ENCODE measurements at regions not wholly inside any gene's neighbourhood (a gene's known extent, or its start where the extent isn't known, plus 50 kb on each side); places are given as distances from the start of the nearest gene placed in this dataset.

- Histone ChIP-seq H3K27me3 (no peaks in the 10 kb centered on the region), H3K9me3 (no peaks in the 10 kb centered on the region), H3K36me3 (no peaks in the 10 kb centered on the region), H3K4me1 (no peaks in the 10 kb centered on the region), H3K27ac (no peak overlapping the region), H3K4me3 (no peak overlapping the region)
- no peak for DNase-seq (ENCODE audit: low spot score in 2 of 2)
- intact Hi-C loops (cut with DNase I): no loop called here
- TF ChIP-seq CTCF (IDR thresholded peaks at IDR 0.05): no peak
Observed at GRCh38 chr1:181990728-181991127, 70.8 kb downstream of the ZNF648 start.

- Histone ChIP-seq H3K4me1 (no peaks in the 10 kb centered on the region), H3K9me3 (no peaks in the 10 kb centered on the region), H3K27me3 (no peaks in the 10 kb centered on the region), H3K27ac (no peak overlapping the region), H3K4me3 (no peak overlapping the region), H3K36me3 (no peaks in the 10 kb centered on the region)
- DNase-seq (ENCODE audit: low spot score in 2 of 2): no peak
- intact Hi-C loops (cut with DNase I): no loop called here
- no peak for TF ChIP-seq CTCF (IDR thresholded peaks at IDR 0.05)
Observed at GRCh38 chr1:181989261-181989920, 72.1 kb downstream of the ZNF648 start.

- no peak for DNase-seq (ENCODE audit: low spot score in 2 of 2)
- no peak for TF ChIP-seq CTCF (IDR thresholded peaks at IDR 0.05)
- no peaks in the 10 kb centered on the region for H3K9me3 ChIP-seq
- H3K27ac ChIP-seq: no peak overlapping the region
- no peaks in the 10 kb centered on the region for H3K27me3 ChIP-seq
- no peaks in the 10 kb centered on the region for H3K4me1 ChIP-seq
- intact Hi-C loops (cut with DNase I): no loop called here
- no peaks in the 10 kb centered on the region for H3K36me3 ChIP-seq
- H3K4me3 ChIP-seq: no peak overlapping the region
Observed at GRCh38 chr1:181987996-181988395, 73.5 kb downstream of the ZNF648 start.

GRCh38 chr1:181987334-181987895 is 74.1 kb downstream of the ZNF648 start:
- no peaks in the 10 kb centered on the region for H3K4me1 ChIP-seq
- H3K27me3 ChIP-seq: no peaks in the 10 kb centered on the region
- no peak overlapping the region for H3K27ac ChIP-seq
- TF ChIP-seq CTCF (IDR thresholded peaks at IDR 0.05): no peak
- intact Hi-C loops (cut with DNase I): no loop called here
- no peaks in the 10 kb centered on the region for H3K9me3 ChIP-seq
- H3K4me3 ChIP-seq: no peak overlapping the region
- DNase-seq (ENCODE audit: low spot score in 2 of 2): no peak
- H3K36me3 ChIP-seq: no peaks in the 10 kb centered on the region

GRCh38 chr1:181986907-181987305 is 74.6 kb downstream of the ZNF648 start:
- Histone ChIP-seq H3K4me1 (no peaks in the 10 kb centered on the region), H3K27ac (no peak overlapping the region), H3K36me3 (no peaks in the 10 kb centered on the region), H3K27me3 (no peaks in the 10 kb centered on the region), H3K9me3 (no peaks in the 10 kb centered on the region), H3K4me3 (no peak overlapping the region)
- intact Hi-C loops (cut with DNase I): no loop called here
- TF ChIP-seq CTCF (IDR thresholded peaks at IDR 0.05): no peak
- DNase-seq (ENCODE audit: low spot score in 2 of 2): no peak

Data from ascending aorta (tissue), 2 donors.